HG03521 (cell line): ENCODE measurements at regions not wholly inside any gene's neighbourhood (a gene's known extent, or its start where the extent isn't known, plus 50 kb on each side); places are given as distances from the start of the nearest gene placed in this dataset.
"Not testable (repeated sequence)": the region's sequence is repeated elsewhere in the genome, so short reads cannot be mapped to it uniquely, and the experiment has no call there.

ENCODE experiments used
- ATAC-seq: cut with Tn5 transposase; IDR thresholded peaks from one replicate; pipeline ENCODE4 v1.9.1; 2021; ENCODE audit warnings: mild to moderate bottlenecking, moderate library complexity; ENCODE audit not compliant: unreplicated experiment

GRCh38 chr14:88983755-88984154, 159.3 kb downstream of the TTC8 start:
- ATAC-seq, result no peak

GRCh38 chr14:88985654-88986053, 161.2 kb downstream of the TTC8 start:
- ATAC-seq, result no peak

- ATAC-seq, result no peak
Measured at GRCh38 chr14:88986146-88986841, 161.8 kb downstream of the TTC8 start.

DNA sequence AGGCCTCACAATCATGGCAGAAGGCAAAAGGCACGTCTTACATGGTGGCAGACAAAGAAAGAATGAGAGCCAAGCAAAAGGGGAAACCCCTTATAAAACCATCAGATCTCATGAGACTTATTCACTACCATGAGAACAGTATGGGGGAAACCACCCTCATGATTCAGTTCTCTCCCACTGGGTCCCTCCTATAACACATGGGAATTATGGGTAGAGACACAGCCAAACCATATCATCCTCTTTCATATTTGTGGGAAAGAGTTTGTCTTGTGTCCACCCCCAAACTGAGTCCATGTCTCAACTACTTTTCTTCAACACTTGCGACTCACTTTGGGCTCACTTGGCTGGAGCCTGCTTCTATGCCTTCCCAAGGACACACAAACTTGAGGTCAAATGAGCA, 162.5 kb downstream of the TTC8 start:
- ATAC-seq, result not testable (repeated sequence)

DNA sequence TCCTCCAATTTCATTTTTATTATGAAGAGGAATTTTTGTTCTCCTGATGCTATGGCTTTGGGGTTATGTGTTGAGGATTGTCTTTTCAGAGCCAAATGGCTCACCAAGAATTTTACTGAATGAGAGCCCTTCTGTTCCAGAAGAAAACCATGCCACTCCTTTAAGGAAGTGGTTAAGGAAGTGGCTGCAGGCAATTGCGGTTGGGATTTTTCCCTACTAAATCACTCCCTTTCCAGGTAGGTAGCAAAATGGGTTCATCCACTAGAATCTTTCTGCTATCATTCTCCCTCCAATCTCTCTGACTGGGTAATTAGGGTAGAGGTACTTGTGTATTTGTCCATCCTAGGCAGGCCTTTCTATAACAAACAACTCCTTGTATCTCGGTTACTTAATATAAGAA, 163.1 kb downstream of the TTC8 start:
- ATAC-seq, result no peak

DNA sequence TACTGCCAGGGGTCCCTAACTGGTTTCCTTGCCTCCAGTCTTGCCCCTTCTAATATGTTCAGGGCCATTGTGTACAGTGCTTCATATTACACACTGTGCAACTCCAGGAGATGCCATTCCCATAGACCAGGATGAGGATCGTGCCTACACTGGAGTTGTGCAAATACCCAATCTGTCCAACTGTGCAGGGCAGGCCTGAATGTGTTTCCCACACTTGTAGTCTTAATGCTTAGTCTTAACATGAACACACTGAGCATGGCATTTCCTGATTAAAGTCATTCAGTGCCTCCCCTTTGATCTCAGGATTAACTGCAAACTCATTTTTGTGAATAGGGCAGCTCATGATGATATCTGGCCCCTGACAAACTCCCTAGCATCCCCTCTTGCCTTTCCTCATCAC, 165.5 kb downstream of the TTC8 start:
- ATAC-seq, result no peak

GRCh38 chr14:88990856-88991255, 166.4 kb downstream of the TTC8 start:
- no peak for ATAC-seq

- no peak for ATAC-seq
Measured at GRCh38 chr14:88992011-88992410, 167.6 kb downstream of the TTC8 start.

DNA sequence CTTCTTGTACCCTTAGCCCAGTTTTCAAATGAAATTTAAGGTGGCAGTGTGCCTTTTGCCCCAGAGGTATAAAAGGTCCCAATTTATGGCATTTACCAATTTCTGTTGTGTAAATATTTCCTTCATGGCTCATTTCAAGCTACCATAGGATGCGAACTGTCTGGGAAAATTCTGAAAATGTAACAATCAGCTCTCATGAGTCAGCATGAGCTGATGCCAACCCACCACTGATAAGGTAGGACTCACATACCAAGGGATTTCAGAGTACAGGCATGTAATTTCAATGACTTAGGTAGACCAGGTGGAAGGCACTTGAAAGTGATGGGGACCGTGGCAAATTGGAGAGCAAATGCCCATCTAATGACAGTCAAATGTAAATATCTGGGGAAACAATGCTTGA, 169.5 kb downstream of the TTC8 start:
- no peak for ATAC-seq

GRCh38 chr14:88995437-88996198, 171.2 kb downstream of the TTC8 start:
- ATAC-seq, result no peak

DNA sequence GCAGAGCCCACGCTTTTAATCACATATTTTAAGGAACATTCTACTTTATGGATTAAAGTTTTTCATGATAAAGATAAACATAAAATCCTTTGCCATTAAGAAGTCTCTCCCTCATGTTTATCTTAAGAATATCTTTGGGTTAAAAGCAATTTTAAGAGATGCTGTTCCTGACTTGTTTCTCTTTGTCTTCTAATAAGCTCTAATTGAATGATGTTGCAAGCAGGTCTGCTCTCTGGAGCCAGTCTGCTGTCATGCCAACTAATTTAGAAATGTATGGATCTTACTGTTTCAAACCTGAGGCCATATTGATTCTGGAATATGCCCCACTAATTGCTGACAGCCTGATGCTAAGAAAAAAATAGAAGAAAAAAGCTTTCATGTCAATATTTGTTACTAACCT, 173.6 kb downstream of the TTC8 start:
- no peak for ATAC-seq

- no peak for ATAC-seq
Measured at GRCh38 chr14:88999137-88999536, 174.7 kb downstream of the TTC8 start.

DNA sequence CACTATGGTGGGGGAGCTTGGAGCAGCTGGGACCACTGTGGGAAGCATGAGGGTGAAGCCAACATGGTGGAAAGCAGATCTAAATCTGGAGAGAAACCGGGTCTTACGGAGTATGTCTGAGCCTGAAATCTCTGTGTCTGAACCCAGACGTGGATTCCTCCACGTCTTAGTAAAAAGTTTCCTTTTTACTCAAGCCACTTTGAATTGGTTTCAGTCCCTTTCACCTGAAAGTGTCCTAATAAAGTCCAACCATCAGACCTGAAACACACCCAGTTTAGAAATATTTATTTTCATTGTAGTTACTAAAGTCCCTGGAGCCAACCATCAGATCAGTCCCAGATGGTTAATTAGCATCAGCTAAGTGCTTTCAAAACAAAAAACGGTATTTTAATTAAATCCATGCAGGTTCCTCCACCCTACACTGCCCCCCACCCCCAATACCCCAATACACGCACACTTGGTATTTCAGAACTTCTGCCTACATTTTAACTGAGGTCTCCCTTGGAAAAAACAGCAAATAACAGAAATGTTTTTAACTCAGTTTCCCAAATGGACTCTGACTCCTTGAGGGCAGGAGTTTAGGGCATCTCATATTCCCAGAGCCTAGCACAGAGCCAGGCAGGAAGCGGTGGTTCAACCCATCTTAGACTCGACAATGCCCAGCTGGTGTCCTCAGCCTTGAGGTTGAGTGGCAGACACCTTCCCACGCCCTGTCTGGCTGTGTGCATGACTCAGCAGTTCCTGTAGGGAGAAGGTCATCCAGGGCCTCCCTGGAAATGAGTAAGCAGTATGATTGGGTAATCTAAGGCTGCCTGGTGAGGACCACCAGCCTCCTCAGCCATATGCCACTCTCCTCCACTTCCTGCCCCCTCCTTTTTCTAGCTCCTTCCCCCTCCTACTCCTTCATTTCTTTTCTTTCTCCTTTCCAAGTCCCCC, 175.8 kb downstream of the TTC8 start:
- no peak for ATAC-seq

DNA sequence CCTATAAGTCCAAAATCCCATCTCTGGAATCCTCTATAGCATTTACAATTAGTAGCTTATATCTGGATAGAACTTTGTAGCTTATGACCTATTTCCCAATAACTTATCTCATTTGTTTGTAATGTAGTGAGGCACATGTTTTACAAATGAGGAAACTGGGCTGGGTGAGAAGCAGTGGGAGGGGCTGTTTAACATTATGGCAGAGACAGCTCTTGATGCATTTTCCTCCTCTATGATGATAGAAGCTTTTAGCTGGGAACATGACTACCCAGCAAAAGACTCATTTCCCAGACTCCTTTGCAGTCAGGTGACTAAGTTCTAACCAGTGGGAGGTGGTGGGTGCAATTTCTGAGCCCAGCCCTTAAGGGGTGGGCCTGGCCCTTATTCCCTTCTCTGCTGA, 179.7 kb downstream of the TTC8 start:
- ATAC-seq, result no peak

DNA sequence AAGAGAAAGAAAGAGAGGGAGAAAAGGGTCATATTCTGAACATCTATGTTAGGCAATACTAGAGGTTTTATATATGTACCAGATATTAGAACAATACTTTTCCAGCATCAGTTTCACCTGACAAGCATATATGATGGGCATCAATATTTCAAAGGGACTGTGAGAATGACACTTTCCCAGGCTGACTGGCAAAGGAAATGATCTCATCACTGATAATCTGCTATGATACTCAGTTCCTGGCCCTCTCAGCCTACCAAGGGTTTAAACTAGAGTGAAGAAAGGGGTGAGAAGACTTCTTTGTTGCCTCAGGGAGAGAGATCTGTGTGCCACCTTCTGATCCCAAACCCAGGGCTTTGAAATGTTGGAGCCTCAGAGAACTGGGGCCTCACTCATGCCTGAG, 183.5 kb downstream of the TTC8 start:
- ATAC-seq, result no peak

- ATAC-seq, result no peak
Measured at GRCh38 chr14:89011355-89012281, 187.2 kb downstream of the TTC8 start.

- ATAC-seq, result no peak
Measured at GRCh38 chr14:89012282-89013097, 188.0 kb downstream of the TTC8 start.

GRCh38 chr14:89013098-89013504, 188.7 kb downstream of the TTC8 start:
- ATAC-seq, result no peak

DNA sequence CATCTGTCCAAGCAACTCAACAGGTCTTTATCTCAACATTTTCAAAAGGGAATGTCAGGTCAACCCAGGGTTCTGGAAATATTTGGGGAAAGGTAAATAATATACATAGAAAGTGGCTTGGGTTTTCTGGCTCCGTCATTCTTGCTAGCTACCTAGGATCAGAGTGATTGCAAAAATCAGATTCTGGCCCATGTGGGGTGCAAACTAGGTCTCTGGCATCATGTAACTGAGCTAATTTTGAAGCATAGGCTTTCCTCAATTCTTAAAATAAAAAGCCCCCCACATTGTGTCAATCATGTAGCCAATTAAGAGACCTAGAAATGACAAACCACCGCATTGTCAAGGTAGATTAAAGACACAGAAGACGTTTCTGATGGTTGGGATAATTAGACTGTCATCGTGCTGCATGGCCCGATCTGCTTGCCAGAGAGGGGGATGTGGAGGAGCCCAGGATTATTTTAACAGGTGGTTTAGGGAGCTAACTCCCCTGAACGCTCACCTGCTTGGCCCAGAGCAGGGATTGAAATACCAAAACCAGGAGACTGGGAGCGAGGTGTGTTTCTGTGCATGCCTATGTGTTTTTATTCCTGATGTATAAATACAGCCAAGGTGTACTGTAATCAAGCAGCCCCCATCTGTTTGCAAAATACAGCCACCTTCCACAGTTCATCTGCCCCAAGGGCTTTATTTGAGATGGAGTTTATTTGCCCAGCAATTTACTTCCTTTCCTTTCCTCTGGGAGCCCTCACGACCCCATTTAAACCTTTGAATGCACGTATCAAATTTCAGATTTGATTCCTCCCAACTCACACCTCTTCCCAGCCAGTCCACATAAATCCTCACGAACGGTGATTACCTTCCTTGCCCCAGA, 189.5 kb downstream of the TTC8 start:
- no peak for ATAC-seq
